NCI-H2196 (cell line): ENCODE measurements at regions not wholly inside any gene's neighbourhood (a gene's known extent, or its start where the extent isn't known, plus 50 kb on each side); places are given as distances from the start of the nearest gene placed in this dataset.
A peak's percentile ranks its signal among the peaks of the same experiment; 100 is the strongest.

Experiments used
- DNase-seq: peaks from one replicate; lab custom pipeline; 2025; ENCODE audit not compliant: unreplicated experiment; lab: John Stamatoyannopoulos, UW

DNA sequence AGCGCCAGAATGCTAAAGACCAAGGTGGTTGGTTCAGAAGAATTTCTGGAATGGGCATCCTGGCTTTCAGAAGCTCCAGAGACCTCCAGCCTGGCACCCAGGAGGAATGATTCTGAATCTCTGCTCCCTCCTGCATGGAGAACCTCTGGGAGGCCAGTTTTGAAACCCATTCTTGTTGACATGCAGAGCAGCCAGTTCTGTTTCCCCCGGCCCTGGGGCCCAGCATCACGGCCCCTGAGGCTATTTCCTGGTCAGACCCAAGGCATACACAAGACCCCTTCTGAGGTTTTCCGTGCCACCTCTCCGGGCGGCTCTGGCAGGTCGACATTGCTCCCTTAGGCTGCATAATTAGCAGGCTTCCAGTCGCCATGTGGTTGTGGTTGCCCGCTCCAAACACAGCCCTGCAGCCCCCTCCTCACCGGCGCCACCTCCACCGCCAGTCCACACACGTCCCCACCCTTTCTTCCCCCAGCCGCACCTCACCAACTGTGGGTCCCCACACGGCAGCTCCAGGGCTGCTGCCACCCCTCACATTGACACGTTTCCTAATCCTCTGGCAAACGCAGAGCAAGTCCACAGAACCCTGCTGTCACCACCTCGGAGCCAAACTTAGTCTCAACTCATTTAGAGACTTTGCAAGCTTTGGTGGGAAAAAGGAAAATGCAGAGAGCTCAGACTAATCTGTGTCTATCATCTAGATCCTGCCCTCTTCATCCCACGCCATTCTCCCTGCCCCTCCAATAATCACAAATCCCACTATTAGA lies 367.1 kb downstream of the SOX9 start:
- DNase-seq, result no peak

DNA sequence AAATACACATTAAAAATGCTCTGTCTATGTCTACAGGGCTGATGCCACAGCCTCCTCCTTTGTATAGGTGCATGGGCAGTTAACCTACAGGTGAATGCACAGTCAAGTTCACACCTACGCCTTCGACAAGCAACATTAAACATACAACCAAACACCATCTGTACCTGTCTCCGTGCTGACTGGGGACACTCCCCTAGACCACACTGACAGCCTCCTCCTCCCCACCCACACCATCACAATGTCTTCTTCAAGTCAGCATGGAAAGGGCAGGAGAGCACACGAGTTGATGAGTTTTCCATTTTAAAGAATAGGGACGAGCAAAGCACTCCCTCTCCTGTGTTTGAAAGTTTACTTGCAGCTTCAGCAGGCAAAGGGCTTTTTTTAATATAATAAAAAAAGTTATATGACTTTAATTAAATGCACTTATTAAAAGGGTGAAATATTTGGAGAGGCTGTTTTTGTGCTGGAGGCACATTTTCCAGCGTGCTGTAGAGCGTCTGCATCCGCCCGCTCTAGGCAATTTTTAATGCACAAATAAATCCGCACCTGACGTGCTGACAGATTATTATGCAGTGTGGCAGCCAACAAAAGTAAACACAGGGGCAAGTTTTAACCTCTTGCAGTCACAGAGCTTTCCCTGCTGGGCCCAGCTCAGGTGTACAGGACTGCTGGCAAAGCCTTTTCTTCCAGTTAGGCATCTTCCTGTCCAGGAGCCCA lies 367.9 kb downstream of the SOX9 start:
- no peak for DNase-seq

DNA sequence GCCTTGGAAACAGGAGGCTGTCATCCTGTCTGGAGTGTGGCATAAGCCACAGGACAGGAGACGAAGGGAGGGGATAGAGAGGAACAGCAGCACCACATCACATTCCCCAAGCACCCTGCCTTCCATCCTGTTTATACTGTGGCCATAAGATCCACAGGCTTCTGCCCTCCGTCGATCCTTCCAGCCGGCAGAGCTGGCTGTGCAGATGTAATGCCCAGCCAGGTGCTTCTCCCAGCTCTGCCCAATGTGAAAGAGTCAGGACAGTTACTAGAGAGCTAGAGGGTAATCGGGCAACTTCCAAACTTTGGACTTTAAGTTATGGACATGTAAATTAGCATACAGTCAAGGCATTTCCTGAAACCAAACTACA lies 368.4 kb downstream of the SOX9 start:
- DNase-seq, result no peak

DNA sequence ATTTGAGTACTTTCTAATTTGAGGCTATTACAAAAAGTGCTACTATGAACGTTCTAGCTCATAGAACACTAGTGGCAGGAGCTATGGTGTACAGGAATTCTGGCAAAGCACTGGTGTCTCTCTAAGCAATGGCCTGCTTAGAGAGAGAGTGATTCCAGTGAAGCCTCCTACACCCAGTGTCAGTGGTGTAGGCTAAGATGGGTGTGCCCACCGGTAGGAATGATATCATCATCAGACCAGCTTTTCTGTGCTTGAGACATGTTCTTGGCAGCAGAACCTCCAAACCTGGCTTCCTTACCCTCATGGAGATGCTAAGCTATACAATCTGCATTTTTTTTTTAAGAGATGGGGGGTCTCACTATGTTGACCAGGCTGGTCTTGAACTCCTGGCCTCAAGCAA lies 370.3 kb downstream of the SOX9 start:
- DNase-seq, result no peak

DNA sequence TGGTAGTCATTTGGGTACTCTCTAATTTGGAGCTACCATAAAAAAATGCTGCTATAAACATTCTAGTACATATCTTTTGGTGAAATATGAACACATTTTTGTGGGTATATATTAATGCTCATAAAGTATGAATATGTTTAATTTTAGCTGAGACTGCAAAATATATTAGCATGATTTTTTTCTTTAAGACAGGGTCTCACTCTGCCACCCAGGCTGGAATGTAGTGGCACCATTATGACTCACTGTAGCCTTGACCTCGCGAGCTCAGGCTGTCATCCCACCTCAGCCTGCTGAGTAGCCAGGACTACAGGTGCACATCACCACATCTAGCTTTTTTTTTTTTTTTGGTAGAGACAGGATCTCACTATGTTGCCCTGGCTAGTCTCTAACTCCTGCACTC lies 371.7 kb downstream of the SOX9 start:
- DNase-seq, result no peak

DNA sequence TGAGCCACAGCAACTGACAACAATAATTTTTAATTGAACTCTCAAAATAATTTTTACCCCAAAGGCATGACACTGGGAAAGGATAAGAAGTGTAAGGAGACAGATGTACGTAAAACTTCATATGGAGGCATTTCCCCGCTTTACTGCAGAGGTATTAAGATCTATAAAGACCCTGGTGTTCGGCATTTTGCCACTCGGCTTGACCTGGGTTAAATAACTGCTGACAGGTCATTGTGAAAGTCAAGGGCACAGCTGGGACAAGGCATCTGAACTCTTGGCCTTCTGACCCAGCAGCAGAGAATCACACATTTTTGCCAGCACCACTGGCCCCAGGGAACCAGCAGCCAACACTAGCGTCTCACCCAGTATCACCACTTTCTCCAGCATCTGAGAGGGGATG lies 372.1 kb downstream of the SOX9 start:
- no peak for DNase-seq

DNA sequence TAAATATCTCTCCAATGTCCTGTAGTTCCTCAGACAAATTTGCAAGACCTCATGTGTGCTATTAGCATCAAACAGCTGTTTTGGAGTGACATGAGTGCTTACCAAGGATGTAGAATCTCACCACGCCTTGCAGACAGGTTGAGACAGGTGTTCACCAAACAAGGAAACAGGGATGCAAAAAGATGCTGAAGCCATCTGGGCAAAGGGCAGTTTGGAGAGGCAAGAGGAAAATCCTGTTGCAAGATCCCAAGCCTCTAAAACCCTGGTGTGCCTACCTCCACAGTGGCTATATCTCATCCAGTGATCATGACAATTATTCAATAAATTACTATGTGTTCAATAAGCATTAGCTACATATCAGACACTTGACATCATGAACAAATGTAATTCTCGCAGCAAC lies 373.7 kb downstream of the SOX9 start:
- DNase-seq, result no peak

DNA sequence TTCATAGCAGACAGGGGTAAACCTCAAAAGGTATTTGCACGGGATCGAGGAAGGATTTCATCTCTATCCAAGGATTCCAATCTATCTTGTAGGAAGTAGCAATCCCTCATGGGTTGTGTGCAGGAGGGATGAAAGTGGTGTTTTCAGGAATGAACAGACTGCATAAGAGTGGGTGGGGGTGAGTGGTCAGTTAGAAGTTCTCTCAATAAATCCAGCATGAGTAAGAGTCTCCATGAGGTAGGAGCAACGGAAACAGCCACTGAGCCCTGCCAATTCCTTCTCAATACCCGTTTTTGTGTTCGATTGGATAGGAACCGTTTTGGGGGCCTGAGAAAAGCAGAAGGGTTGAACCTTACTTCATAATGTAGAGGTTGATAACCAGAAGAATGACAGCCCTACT lies 375.6 kb downstream of the SOX9 start:
- no peak for DNase-seq

DNA sequence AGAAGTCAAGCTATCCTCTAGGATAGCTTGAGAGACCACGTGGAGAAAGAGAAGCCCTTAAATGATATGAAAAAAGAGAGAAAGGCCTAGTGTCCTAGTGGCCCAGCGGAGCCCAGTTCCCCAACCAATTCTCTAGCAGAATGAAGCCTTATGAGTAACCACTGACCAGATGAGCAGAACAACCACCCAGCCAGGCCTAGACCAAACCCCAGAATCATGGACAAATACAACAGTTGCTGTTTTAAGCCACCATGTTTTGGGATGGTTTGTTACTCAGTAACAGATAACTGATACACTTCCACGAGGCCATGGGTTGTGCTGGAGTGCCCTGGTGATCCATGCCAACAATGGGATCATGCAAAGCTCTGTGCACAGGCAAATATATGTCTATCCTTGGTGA lies 377.1 kb downstream of the SOX9 start:
- no peak for DNase-seq

DNA sequence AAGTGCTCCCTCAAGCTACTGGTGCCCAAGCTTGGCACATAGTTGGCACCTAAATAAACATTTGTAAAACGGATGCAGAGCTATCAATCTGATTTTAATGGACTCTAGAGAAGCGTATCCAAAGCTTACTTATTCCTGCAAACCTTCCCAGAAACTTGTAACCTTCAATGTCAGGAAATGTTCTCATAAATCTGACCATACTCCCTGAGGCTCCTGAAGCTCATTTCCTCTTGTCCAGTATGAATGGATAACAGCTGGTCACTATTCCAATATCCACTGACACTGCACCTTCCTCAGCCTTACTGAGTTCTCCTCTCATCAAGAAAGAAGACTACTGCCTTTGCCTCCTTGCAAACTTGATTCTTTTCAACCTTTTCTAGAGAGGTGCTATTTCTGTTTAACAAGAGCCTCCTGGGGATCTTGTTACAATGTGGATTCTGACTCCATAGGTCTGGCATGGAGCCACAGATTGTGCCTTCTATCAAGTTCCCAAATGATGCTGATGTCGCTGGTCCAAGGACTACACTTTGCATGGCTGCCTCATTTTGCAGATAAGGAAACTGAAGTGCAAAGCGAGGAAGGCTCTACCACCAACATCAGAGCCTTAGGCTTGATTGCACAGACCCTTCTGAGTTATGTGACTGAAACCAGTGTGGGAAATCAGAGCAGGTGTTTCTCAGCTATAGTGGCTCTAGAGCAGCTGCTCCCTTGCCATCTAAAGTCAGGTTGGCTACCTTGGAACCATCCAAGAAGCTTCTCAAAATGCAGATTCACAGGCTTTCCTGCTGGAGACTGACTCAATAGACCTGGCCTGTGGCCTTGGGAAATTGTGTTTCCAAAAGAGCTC lies 377.8 kb downstream of the SOX9 start:
- DNase-seq, result peak; percentile 67

DNA sequence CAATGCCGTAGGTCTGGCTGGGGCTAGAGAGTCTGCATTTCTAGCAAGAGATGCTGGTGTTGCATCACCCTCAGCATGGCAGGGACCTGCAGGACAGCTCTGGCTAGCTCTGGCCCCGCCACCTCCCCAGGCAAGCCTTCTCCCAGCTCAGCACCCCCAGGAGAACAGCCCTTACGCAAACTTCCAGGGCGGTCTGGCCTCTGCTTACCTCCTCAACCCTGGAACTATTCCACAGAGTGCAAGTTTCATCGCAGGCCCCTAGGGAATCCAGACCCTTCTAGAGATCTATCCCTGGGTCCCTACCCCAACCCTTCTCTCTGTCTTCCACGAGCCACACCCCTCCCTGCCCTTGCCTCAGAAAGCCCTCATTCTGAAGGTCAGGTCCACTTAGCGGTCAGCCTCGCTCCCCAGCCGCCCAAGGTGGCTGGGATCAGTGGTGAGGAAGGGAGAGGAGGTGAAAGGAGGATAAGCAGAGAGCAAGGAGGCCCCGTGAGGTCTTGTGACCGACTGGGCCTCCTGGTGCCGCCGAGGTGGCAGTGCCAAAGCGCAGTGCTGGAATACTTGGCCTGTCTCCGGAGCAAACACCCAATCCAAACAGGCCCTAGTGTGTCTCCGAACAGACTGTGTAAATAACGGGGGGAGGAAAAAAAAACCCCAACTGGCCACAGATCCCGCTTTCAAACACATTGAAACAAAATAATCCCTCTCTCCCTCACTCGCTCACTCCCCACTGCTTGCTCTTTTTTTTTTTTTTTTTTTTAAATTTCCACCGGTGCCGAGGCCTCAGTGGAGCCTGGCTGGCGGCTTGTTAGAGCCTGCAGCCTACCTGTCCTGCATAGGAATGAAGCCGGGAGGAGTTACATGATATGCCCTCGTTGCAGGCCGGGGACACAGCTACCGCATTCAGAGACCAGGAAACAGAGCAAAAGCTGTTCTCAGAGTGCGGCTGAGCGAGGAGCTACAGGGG lies 380.9 kb downstream of the SOX9 start:
- DNase-seq, result peak; percentile 75

DNA sequence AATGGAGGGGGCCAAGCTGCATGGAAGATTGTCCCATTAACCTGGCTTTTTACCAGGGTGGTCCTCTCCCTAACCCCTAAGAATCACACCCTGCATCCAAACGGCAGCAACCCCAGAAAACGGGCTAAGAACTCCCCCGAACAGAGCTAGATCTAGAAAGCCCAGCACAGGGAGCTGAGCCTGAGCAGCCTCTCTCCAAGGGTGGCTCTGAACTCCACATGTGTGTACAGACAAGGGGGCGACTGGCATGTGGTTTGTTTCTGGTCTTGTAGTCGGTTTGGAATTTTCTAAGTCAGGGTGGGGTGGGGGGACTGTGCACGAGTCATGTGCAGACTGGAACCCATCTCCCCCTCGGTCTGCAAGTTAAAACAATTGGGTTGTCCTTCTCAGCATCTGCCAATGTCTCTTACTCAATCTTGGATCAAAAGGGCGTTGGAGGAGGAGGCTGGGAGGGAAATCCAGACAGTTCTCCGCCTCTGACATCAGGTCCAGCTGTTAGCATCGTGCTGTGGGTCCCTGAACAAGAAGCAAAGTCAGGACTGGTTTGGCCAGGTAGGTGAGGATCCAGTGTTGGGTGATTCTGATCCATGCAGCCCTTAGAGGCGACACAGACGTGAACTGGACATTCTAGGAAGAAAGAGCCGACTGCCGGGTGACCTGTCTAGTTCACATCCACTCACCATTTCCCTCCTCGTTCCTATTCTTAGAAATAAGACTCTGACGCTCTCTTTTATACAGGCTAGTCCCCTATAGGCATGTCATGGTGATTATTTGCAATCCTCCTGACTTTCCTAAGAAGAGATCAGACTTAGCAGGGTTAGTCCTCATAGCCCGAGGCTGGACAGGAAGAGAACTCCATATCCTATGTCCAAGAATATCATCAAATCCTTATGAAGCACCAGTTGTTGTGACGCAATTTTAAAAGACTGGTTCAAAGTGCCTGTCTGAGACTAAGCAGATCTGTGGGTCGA lies 381.8 kb downstream of the SOX9 start:
- DNase-seq, result no peak

DNA sequence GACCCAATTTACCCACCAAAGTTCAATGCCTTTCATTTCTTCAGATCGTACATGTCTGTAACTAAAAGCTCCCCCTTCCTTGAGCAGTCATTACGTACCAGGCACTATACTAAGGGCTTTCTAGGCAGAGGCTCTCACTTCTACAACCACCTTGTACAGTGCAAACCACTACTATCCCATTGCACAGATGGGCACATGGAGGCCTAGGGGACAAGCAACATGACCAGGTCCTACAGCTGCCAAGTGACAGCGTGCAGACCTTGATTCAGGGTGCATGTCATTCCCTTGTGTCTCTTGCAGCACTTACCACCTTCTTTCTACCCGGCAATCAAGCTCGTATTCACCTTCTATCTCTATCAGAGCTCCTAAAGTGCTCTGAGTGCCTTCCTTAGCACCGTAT lies 382.7 kb downstream of the SOX9 start:
- no peak for DNase-seq

DNA sequence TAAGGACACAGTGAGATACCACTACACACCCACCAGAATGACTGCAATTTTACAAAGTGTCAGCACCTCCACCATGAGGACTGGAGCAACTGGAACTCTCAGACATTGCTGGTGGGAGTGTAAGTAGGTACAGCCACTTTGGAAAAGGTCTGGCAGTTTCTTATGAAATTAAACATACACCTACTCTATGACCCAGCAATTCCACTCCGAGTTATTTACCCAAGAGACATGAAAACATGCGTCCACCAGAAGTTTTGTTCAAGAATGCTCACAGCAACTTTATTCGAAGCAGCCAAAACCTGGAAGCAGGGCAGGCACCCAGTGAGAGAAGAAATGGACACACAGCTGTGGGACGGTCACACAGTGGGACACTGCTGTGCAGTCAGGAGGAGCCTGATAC lies 384.0 kb downstream of the SOX9 start:
- DNase-seq, result no peak

DNA sequence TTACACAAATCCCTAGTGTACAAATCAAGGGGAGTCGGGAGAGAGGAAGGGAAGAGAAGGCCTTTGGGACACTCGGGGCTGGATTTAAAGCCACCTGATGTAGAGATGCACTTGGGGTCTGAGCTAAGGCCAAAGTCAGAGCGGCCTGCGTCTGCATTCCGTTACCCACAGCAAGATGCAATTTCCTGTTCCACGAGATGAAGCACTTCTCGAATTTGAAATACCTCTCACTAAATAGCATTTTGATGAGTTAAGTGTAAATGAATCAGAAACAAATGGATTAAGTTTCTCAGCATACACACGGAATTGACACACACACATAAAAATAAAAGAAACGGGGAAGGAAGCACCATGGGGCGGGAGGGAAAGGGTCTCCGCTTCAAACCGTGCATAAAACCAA lies 386.0 kb downstream of the SOX9 start:
- no peak for DNase-seq

DNA sequence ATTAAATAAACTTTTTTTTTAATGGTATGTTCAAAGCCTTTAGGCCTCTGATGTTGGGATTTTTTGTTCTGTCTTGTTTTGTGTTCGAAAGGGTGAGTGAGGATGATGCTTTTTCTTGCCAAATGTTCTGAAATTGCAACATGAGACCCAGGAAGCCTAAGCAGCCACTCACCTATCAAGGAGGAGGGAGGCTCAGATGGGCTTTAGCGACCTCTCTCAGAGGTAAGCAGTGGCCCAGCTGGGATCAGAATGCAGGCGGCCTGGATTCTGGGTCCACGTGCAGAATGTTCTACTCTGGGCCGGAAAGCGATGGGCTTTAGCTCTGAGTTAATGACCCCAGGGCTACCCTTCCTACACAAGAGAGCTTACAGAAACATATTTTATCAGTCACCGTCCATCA lies 386.6 kb downstream of the SOX9 start:
- DNase-seq, result no peak

DNA sequence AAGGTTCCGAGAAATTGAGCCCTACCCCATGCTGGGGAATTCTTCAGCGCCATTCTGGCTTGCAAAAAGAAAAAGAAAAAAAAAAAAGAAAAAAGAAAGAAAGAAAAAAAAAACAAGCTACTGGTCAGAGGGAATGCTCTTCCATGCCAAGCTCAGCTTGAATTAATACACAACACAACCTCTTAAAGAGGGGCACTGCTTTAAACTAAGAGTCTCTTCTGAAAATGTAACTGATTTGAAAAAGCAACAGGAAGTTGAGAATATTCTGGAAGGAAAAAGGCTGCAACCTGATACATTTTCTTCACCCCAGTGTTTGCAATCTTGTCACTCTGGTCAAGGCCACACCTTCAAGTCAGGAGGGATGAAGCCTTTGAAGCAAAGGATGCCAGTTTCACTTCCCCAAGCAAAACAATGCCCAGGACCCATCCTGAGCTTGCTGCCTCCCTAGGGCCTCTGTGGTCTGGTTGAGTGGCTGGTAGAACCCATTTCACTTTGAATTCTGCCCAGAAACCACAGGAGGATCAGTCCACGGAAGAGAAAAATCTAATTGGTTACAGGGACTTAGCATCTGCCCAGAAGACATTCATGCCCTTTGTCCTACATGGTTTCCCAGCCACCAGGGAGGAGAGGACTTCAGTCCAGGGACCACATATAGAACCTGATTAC lies 389.7 kb downstream of the SOX9 start:
- DNase-seq, result peak; percentile 36

DNA sequence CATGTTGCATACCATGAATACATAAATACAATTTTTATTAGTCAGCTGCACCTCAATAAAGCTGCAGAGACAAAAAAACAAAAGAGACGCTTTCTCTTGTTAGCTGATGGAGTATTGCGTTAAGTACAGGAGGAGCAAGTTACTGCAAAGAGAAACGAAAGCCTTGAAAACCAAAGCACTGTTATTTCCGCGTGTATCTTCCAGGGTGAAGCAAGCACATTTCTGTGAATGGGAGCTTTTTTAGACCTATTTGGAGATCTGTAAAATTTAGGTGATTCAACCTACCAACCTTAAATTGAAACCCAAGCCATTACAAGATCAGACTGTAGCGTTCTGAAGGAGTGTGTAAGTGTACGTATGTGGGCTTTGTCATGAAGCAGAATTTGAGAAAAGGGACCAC lies 390.4 kb downstream of the SOX9 start:
- DNase-seq, result no peak

DNA sequence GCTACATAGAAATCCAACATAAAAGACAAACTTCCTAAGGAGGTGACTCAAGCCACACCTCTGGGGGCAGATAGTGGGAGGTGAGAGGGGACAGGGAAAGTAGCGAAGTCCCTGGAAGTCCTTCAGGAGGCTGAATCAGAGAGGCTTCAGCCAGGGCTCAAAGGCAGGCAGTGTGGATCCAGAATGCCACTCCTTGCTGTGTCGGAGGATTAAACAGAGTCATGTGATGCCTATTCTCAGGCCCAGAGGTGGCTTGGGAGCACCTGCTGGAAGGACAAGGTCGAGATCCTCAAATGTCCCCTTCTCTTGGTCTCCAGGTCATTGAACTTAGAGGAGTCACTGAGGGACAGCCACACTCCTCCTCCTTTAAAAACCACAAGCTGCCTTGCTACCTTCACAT lies 391.1 kb downstream of the SOX9 start:
- no peak for DNase-seq
